HepG2 (cell line): ENCODE measurements at regions not wholly inside any gene's neighbourhood (a gene's known extent, or its start where the extent isn't known, plus 50 kb on each side); places are given as distances from the start of the nearest gene placed in this dataset.

Experiments used
- ATAC-seq: fragments of 200-7000 bp; cut with Tn5 transposase; 3 replicates; pipeline ENCODE4 v1.9.1; 2020; ENCODE audit warnings: mild to moderate bottlenecking, moderate library complexity
- BruUV-seq: library from RNA; stranded (reverse); fragments of 400-500 nt; replicated peaks from 2 replicates; lab custom pipeline; 2021; lab: Mats Ljungman, UMichigan
- CTCF ChIA-PET: fragments of 300-600 bp; formaldehyde crosslinking; extraction: SDS; loops from one replicate; lab custom pipeline; 2021; ENCODE audit warnings: low total read pairs, inconsistent platforms, low intra/inter-chr PET ratio; lab: Yijun Ruan, JAX
- POLR2A ChIA-PET: fragments of 350-600 bp; sonication (Branson Sonifier 250); formaldehyde crosslinking; loops from one replicate; lab custom pipeline; 2020; ENCODE audit warnings: antibody characterized with exemption, inconsistent platforms; lab: Yijun Ruan, JAX
- DNase-seq: peaks from one replicate; pipeline ENCODE4 v3.0.0-alpha.2; 2015; ENCODE audit warnings: low spot score
- FAIRE-seq: peaks from 3 replicates; lab custom pipeline; 2011; peaks lifted over from hg19 to GRCh38; lab: Jason Lieb, UNC
- H2AFZ ChIP-seq: one replicate; pipeline ENCODE4 v1.6.1; 2011; ENCODE audit warnings: low read length, inconsistent platforms
- H3K27ac ChIP-seq: fragments of 300-600 bp; 3 replicates; pipeline ENCODE4 v1.8.0; 2011; ENCODE audit warnings: mixed run types, mild to moderate bottlenecking, mixed read lengths, low read length, inconsistent platforms; ENCODE audit not compliant: insufficient read depth; ENCODE audit errors: extremely low read length
- H3K27me3 ChIP-seq, 2 experiments: fragments of 200-600 bp in 1 of 2; 2 replicates in 1 of 2; 3 replicates in 1 of 2; pipeline versions ENCODE4 v1.6.0 to v1.8.0; 2011; ENCODE audit warnings: low read length in 2 of 2, mild to moderate bottlenecking in 2 of 2, moderate library complexity in 2 of 2, inconsistent platforms in 1 of 2; ENCODE audit not compliant: insufficient read depth in 2 of 2, control insufficient read depth in 1 of 2
- H3K36me3 ChIP-seq, 2 experiments: fragments of 200-600 bp in 1 of 2; replicated peaks in 1 of 2; 2 replicates in 1 of 2; 3 replicates in 1 of 2; pipeline versions ENCODE4 v1.5.1 to v1.8.0; 2011; ENCODE audit warnings: low read length in 2 of 2, inconsistent platforms in 1 of 2; ENCODE audit not compliant: insufficient read depth in 2 of 2, control insufficient read depth in 1 of 2
- H3K4me1 ChIP-seq: 2 replicates; pipeline ENCODE4 v1.5.1; 2012; ENCODE audit warnings: low read length, inconsistent platforms; ENCODE audit not compliant: insufficient read depth
- H3K4me2 ChIP-seq: 2 replicates; pipeline ENCODE4 v1.6.0; 2011; ENCODE audit warnings: low read depth, low read length, inconsistent platforms
- H3K4me3 ChIP-seq, 3 experiments: fragments of 200-600 bp in 1 of 3; sonication (generic), shearing (Covaris generic) in 1 of 3; replicated peaks in 1 of 3; 2 replicates each; pipeline ENCODE4 v1.5.1; 2011 to 2016; ENCODE audit warnings: low read length in 3 of 3, inconsistent platforms in 2 of 3, low read depth in 2 of 3, mild to moderate bottlenecking in 2 of 3, control low read depth in 1 of 3, mixed read lengths in 1 of 3; ENCODE audit not compliant: insufficient read depth in 1 of 3
- H3K79me2 ChIP-seq: one replicate; pipeline ENCODE4 v1.6.1; 2011; ENCODE audit warnings: low read length, inconsistent platforms; ENCODE audit not compliant: insufficient read depth
- H3K9ac ChIP-seq: 2 replicates; pipeline ENCODE4 v1.6.0; 2011; ENCODE audit warnings: mild to moderate bottlenecking, low read depth, low read length, inconsistent platforms; ENCODE audit not compliant: insufficient read depth
- H3K9me3 ChIP-seq: 2 replicates; pipeline ENCODE4 v1.5.1; 2012; ENCODE audit warnings: mild to moderate bottlenecking, low read length
- H4K20me1 ChIP-seq: 2 replicates; pipeline ENCODE4 v1.6.0; 2011; ENCODE audit warnings: inconsistent platforms, mild to moderate bottlenecking, low read length, moderate library complexity; ENCODE audit not compliant: insufficient read depth
- BATF2 ChIP-seq: sonication (generic); formaldehyde crosslinking; IDR thresholded peaks from 2 replicates; pipeline ENCODE4 v1.8.0; 2022; ENCODE audit warnings: mild to moderate bottlenecking, missing genetic modification reagents, moderate library complexity
- ETV6 ChIP-seq: sonication (generic); formaldehyde crosslinking; conservative IDR thresholded peaks from 2 replicates; pipeline ENCODE4 v1.4.0; 2020; ENCODE audit warnings: missing genetic modification reagents
- HES4 ChIP-seq: sonication (generic); formaldehyde crosslinking; IDR thresholded peaks from 2 replicates; pipeline ENCODE4 v1.9.0; 2021; ENCODE audit warnings: mild to moderate bottlenecking, missing genetic modification reagents, borderline replicate concordance
- NR0B2 ChIP-seq: sonication (generic); formaldehyde crosslinking; IDR thresholded peaks from 2 replicates; pipeline ENCODE4 v1.4.0; 2020; ENCODE audit warnings: mild to moderate bottlenecking, missing genetic modification reagents
- PRDM15 ChIP-seq: sonication (generic); formaldehyde crosslinking; IDR thresholded peaks from 2 replicates; pipeline ENCODE4 v1.4.0; 2020; ENCODE audit warnings: missing genetic modification reagents
- ZBTB26 ChIP-seq: IDR thresholded peaks from 2 replicates; pipeline ENCODE4 v1.6.1; 2016; ENCODE audit warnings: missing compliant biosample characterization, missing genetic modification reagents, borderline replicate concordance
- ZNF276 ChIP-seq: sonication (generic); formaldehyde crosslinking; IDR thresholded peaks from 2 replicates; pipeline ENCODE4 v1.4.0; 2020; ENCODE audit warnings: mild to moderate bottlenecking, low read depth, missing genetic modification reagents
- ZNF331 ChIP-seq: sonication (generic); formaldehyde crosslinking; IDR thresholded peaks from 2 replicates; pipeline ENCODE4 v1.4.0; 2020; ENCODE audit warnings: missing genetic modification reagents
- ZNF746 ChIP-seq: sonication (generic); formaldehyde crosslinking; IDR thresholded peaks from 2 replicates; pipeline ENCODE4 v1.8.0; 2022; ENCODE audit warnings: mild to moderate bottlenecking, missing genetic modification reagents
- ZNF850 ChIP-seq: sonication (generic); formaldehyde crosslinking; conservative IDR thresholded peaks from 2 replicates; pipeline ENCODE4 v1.9.0; 2021; ENCODE audit warnings: mild to moderate bottlenecking, missing genetic modification reagents
- WGBS: methylation state at CpG from one replicate; pipeline ENCODE4 v1.1.6; 2017; ENCODE audit warnings: low lambda C conversion rate; 5-methylcytosine and 5-hydroxymethylcytosine counted together
- in situ Hi-C: cut with HindIII; loops from 2 replicates; pipeline ENCODE4 v1.10.0; 2017; ENCODE audit warnings: low pct_unique_long_range_greater_than_20kb; ENCODE audit not compliant: extremely low pct_ligation_motif_present
- intact Hi-C: fragments of 100-400 bp; cut with micrococcal nuclease; formaldehyde crosslinking; loops from one replicate; pipeline ENCODE4 v1.10.0; 2022; ENCODE audit not compliant: unreplicated experiment

GRCh38 chr11:87712802-87713202, 462.4 kb downstream of the RAB38 start:
- Histone ChIP-seq H3K27me3 (no peaks in the 10 kb centered on the region), H3K4me2 (no peak overlapping the region), H3K79me2 (no peaks in the 10 kb centered on the region), H3K4me3 (no peak overlapping the region), H3K9me3 (no peaks in the 10 kb centered on the region), H4K20me1 (no peaks in the 10 kb centered on the region), H2AFZ (no peak overlapping the region), H3K36me3 (no peaks in the 10 kb centered on the region), H3K4me1 (no peaks in the 10 kb centered on the region), H3K9ac (no peak overlapping the region), H3K27ac (no peak overlapping the region)
- CTCF ChIA-PET: no interaction called here
- TF ChIP-seq ZNF746 (CRISPR knock-in tag): no peak
- TF ChIP-seq ZNF331: no peak
- no peak for TF ChIP-seq NR0B2 (CRISPR knock-in tag)
- no peak for TF ChIP-seq BATF2 (CRISPR knock-in tag)
- BruUV-seq: no TSS peak
- FAIRE-seq: no peak
- in situ Hi-C loops: no loop called here
- no peak for DNase-seq
- 3% methylated on average over 3 of the region's 3 CpGs for WGBS
- POLR2A ChIA-PET: no interaction called here
- intact Hi-C loops: no loop called here
- no peak for ATAC-seq

- Histone ChIP-seq H3K4me2 (no peak overlapping the region), H3K36me3 (no peaks in the 10 kb centered on the region)
These were observed 462.9 kb downstream of the RAB38 start for GRCh38 chr11:87712391-87712790.

More at GRCh38 chr11:87712391-87712790, 462.9 kb downstream of the RAB38 start:
- TF ChIP-seq ZNF850 (CRISPR knock-in tag): no peak
- TF ChIP-seq HES4 (CRISPR knock-in tag): no peak
- no peak for TF ChIP-seq ZNF276 (CRISPR knock-in tag)
- TF ChIP-seq ZBTB26 (CRISPR knock-in tag): no peak
- no peak for TF ChIP-seq ETV6 (CRISPR knock-in tag)
- no peak for TF ChIP-seq PRDM15 (CRISPR knock-in tag)
- H3K9me3 ChIP-seq: no peaks in the 10 kb centered on the region
- no peaks in the 10 kb centered on the region for H3K27me3 ChIP-seq
- no peaks in the 10 kb centered on the region for H3K79me2 ChIP-seq
- no TSS peak for BruUV-seq
- H4K20me1 ChIP-seq: no peaks in the 10 kb centered on the region
- ChIA-PET CTCF (no interaction called here), POLR2A (no interaction called here)
- ATAC-seq: no peak
- intact Hi-C loops: no loop called here
- no peak overlapping the region for H3K4me3 ChIP-seq
- H3K27ac ChIP-seq: no peak overlapping the region
- FAIRE-seq: no peak
- no peak for DNase-seq
- WGBS: 2% methylated on average over 3 of the region's 3 CpGs
- H2AFZ ChIP-seq: no peak overlapping the region
- H3K4me1 ChIP-seq: no peaks in the 10 kb centered on the region
- no peak overlapping the region for H3K9ac ChIP-seq
- in situ Hi-C loops: no loop called here
